ENCODE measurements at regions not wholly inside any gene's neighbourhood (a gene's known extent, or its start where the extent isn't known, plus 50 kb on each side); places are given as distances from the start of the nearest gene placed in this dataset.

- no peak overlapping the region for H3K4me3 ChIP-seq (ENCODE audit: low read depth, low read length)
- TF ChIP-seq CTCF (conservative IDR thresholded peaks at IDR 0.05; ENCODE audit: low read depth, low read length), result no peak
- peak; percentile 66 for DNase-seq (ENCODE audit: low read depth)
Observed at GRCh38 chr6:74091794-74092157, 395.8 kb downstream of the CD109 start.

- DNase-seq (ENCODE audit: low read depth), result peak; percentile 68
Observed at GRCh38 chr6:74091136-74091793, 395.3 kb downstream of the CD109 start.

GRCh38 chr6:74087899-74088298 is 391.9 kb downstream of the CD109 start:
- H3K4me3 ChIP-seq (ENCODE audit: low read depth, low read length), result no peak overlapping the region
- no peak for TF ChIP-seq CTCF (conservative IDR thresholded peaks at IDR 0.05; ENCODE audit: low read depth, low read length)
- DNase-seq (ENCODE audit: low read depth), result peak; percentile 70

More at GRCh38 chr6:74091136-74091793, 395.3 kb downstream of the CD109 start:
- TF ChIP-seq CTCF (conservative IDR thresholded peaks at IDR 0.05; ENCODE audit: low read depth, low read length), result peak; percentile 67
- H3K4me3 ChIP-seq (ENCODE audit: low read depth, low read length), result no peak overlapping the region

GRCh38 chr6:74075896-74076295 is 379.9 kb downstream of the CD109 start:
- TF ChIP-seq CTCF (conservative IDR thresholded peaks at IDR 0.05; ENCODE audit: low read depth, low read length), result no peak

GRCh38 chr6:74075323-74075722 is 379.3 kb downstream of the CD109 start:
- TF ChIP-seq CTCF (conservative IDR thresholded peaks at IDR 0.05; ENCODE audit: low read depth, low read length), result no peak
- H3K4me3 ChIP-seq (ENCODE audit: low read depth, low read length), result no peak overlapping the region
- peak; percentile 8 for DNase-seq (ENCODE audit: low read depth)

More at GRCh38 chr6:74075896-74076295, 379.9 kb downstream of the CD109 start:
- no peak overlapping the region for H3K4me3 ChIP-seq (ENCODE audit: low read depth, low read length)
- no peak for DNase-seq (ENCODE audit: low read depth)

GRCh38 chr6:74074645-74075044 is 378.6 kb downstream of the CD109 start:
- TF ChIP-seq CTCF (conservative IDR thresholded peaks at IDR 0.05; ENCODE audit: low read depth, low read length), result no peak
- DNase-seq (ENCODE audit: low read depth), result no peak
- H3K4me3 ChIP-seq (ENCODE audit: low read depth, low read length), result no peak overlapping the region

- no peak for DNase-seq (ENCODE audit: low read depth)
- TF ChIP-seq CTCF (conservative IDR thresholded peaks at IDR 0.05; ENCODE audit: low read depth, low read length), result no peak
Observed at GRCh38 chr6:74073999-74074398, 378.0 kb downstream of the CD109 start.

More at GRCh38 chr6:74073999-74074398, 378.0 kb downstream of the CD109 start:
- H3K4me3 ChIP-seq (ENCODE audit: low read depth, low read length), result no peak overlapping the region
